ENCODE measurements at regions not wholly inside any gene's neighbourhood (a gene's known extent, or its start where the extent isn't known, plus 50 kb on each side); places are given as distances from the start of the nearest gene placed in this dataset.
"Not testable (repeated sequence)": the region's sequence is repeated elsewhere in the genome, so short reads cannot be mapped to it uniquely, and the experiment has no call there.

- Mint-ChIP-seq H3K9me3 (no peaks in the 10 kb centered on the region), H3K27ac (no peak overlapping the region), H3K27me3 (peaks cover 27% of the 10 kb centered on the region), H3K4me1 (no peaks in the 10 kb centered on the region), H3K4me3 (no peak overlapping the region), H3K36me3 (no peaks in the 10 kb centered on the region)
- Histone ChIP-seq H3K4me1 (ENCODE audit: control insufficient read depth, insufficient read depth, low read length, poor library complexity, severe bottlenecking) (no peaks in the 10 kb centered on the region), H3K27ac (ENCODE audit: insufficient read depth, low read length, poor library complexity, severe bottlenecking) (no peak overlapping the region), H3K4me3 (ENCODE audit: low read depth, low read length) (no peak overlapping the region), H3K9me3 (ENCODE audit: control insufficient read depth in 2 of 2, low read length in 2 of 2) (no peaks in the 10 kb centered on the region), H3K36me3 (ENCODE audit: control insufficient read depth, insufficient read depth, low read length) (no peaks in the 10 kb centered on the region), H3K27me3 (ENCODE audit: control insufficient read depth, insufficient read depth, low read length) (peaks cover 3% of the 10 kb centered on the region)
- DNase-seq, result no peak
- no peak for ATAC-seq (ENCODE audit: low read depth in 2 of 2)
Measured at GRCh38 chr10:3255075-3255474, 82.5 kb upstream of the PITRM1 start.

GRCh38 chr10:3253974-3254373 is 81.4 kb upstream of the PITRM1 start:
- not testable (repeated sequence) for H3K36me3 Mint-ChIP-seq; H3K4me3 Mint-ChIP-seq; DNase-seq; H3K36me3 ChIP-seq (ENCODE audit: control insufficient read depth, insufficient read depth, low read length); H3K4me1 ChIP-seq (ENCODE audit: control insufficient read depth, insufficient read depth, low read length, poor library complexity, severe bottlenecking); H3K27me3 ChIP-seq (ENCODE audit: control insufficient read depth, insufficient read depth, low read length); ATAC-seq (ENCODE audit: low read depth in 2 of 2); H3K9me3 Mint-ChIP-seq; H3K27ac ChIP-seq (ENCODE audit: insufficient read depth, low read length, poor library complexity, severe bottlenecking); H3K4me1 Mint-ChIP-seq; H3K4me3 ChIP-seq (ENCODE audit: low read depth, low read length); H3K27ac Mint-ChIP-seq; H3K9me3 ChIP-seq (ENCODE audit: control insufficient read depth in 2 of 2, low read length in 2 of 2)
- peaks cover 19% of the 10 kb centered on the region for H3K27me3 Mint-ChIP-seq

DNA sequence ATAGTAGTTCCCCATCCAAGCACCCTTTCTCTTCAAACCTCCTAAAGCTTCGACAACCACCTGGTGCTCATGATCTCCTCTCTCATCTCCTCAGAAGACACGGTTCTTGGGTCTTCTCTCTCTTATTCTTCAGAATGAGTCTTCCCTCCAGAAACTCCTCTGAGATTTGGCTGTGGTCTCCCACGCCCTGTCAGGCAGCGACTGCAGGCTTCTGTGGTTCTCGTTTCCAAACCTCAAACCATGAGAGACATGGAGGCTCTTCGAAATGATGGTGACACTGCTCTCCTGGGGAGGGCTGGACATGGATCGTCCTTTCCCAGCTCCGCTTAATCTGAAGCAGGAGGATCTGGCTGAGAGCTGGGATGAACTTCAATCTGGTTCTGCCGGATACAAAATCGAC is 78.6 kb upstream of the PITRM1 start:
- H3K27ac Mint-ChIP-seq, result peak overlapping the region in 1 of 3 donors; percentile 52
- H3K27ac ChIP-seq (ENCODE audit: insufficient read depth, low read length, poor library complexity, severe bottlenecking), result no peak overlapping the region

GRCh38 chr10:3249307-3249889 is 76.8 kb upstream of the PITRM1 start:
- Mint-ChIP-seq H3K27me3 (peaks cover 19% of the 10 kb centered on the region), H3K36me3 (no peaks in the 10 kb centered on the region)
- no peak for ATAC-seq (ENCODE audit: low read depth in 2 of 2)

More for the DNA sequence above, 78.6 kb upstream of the PITRM1 start:
- DNase-seq, result no peak
- Histone ChIP-seq H3K36me3 (ENCODE audit: control insufficient read depth, insufficient read depth, low read length) (no peaks in the 10 kb centered on the region), H3K27me3 (ENCODE audit: control insufficient read depth, insufficient read depth, low read length) (peaks cover 4% of the 10 kb centered on the region), H3K4me3 (ENCODE audit: low read depth, low read length) (no peak overlapping the region), H3K9me3 (ENCODE audit: control insufficient read depth in 2 of 2, low read length in 2 of 2) (no peaks in the 10 kb centered on the region), H3K4me1 (ENCODE audit: control insufficient read depth, insufficient read depth, low read length, poor library complexity, severe bottlenecking) (no peaks in the 10 kb centered on the region)
- Mint-ChIP-seq H3K27me3 (peaks cover 20% of the 10 kb centered on the region), H3K4me1 (no peaks in the 10 kb centered on the region), H3K4me3 (no peak overlapping the region), H3K9me3 (no peaks in the 10 kb centered on the region), H3K36me3 (no peaks in the 10 kb centered on the region)
- ATAC-seq (ENCODE audit: low read depth in 2 of 2), result no peak

GRCh38 chr10:3248526-3249306 is 76.1 kb upstream of the PITRM1 start:
- H3K27ac Mint-ChIP-seq, result peak overlapping the region in 1 of 3 donors; percentile 38
- no peaks in the 10 kb centered on the region for H3K9me3 Mint-ChIP-seq
- no peak for ATAC-seq (ENCODE audit: low read depth in 2 of 2)

More at GRCh38 chr10:3249307-3249889, 76.8 kb upstream of the PITRM1 start:
- Histone ChIP-seq H3K27ac (ENCODE audit: insufficient read depth, low read length, poor library complexity, severe bottlenecking) (no peak overlapping the region), H3K4me1 (ENCODE audit: control insufficient read depth, insufficient read depth, low read length, poor library complexity, severe bottlenecking) (no peaks in the 10 kb centered on the region), H3K27me3 (ENCODE audit: control insufficient read depth, insufficient read depth, low read length) (peaks cover 4% of the 10 kb centered on the region), H3K4me3 (ENCODE audit: low read depth, low read length) (no peak overlapping the region), H3K36me3 (ENCODE audit: control insufficient read depth, insufficient read depth, low read length) (no peaks in the 10 kb centered on the region), H3K9me3 (ENCODE audit: control insufficient read depth in 2 of 2, low read length in 2 of 2) (no peaks in the 10 kb centered on the region)
- DNase-seq, result no peak
- H3K4me3 Mint-ChIP-seq, result no peak overlapping the region
- no peak overlapping the region for H3K27ac Mint-ChIP-seq
- no peaks in the 10 kb centered on the region for H3K4me1 Mint-ChIP-seq
- H3K9me3 Mint-ChIP-seq, result no peaks in the 10 kb centered on the region

GRCh38 chr10:3245395-3245794 is 72.8 kb upstream of the PITRM1 start:
- Mint-ChIP-seq H3K4me3 (no peak overlapping the region), H3K36me3 (no peaks in the 10 kb centered on the region), H3K27me3 (peaks cover 10% of the 10 kb centered on the region), H3K4me1 (peaks cover 0 to 2% (median 0%) of the 10 kb centered on the region in 4 donors), H3K27ac (no peak overlapping the region), H3K9me3 (no peaks in the 10 kb centered on the region)
- Histone ChIP-seq H3K4me3 (ENCODE audit: low read depth, low read length) (no peak overlapping the region), H3K4me1 (ENCODE audit: control insufficient read depth, insufficient read depth, low read length, poor library complexity, severe bottlenecking) (no peaks in the 10 kb centered on the region), H3K27ac (ENCODE audit: insufficient read depth, low read length, poor library complexity, severe bottlenecking) (no peak overlapping the region), H3K27me3 (ENCODE audit: control insufficient read depth, insufficient read depth, low read length) (peaks cover 1% of the 10 kb centered on the region), H3K36me3 (ENCODE audit: control insufficient read depth, insufficient read depth, low read length) (no peaks in the 10 kb centered on the region), H3K9me3 (ENCODE audit: control insufficient read depth in 2 of 2, low read length in 2 of 2) (no peaks in the 10 kb centered on the region)
- DNase-seq (no peak), ATAC-seq (ENCODE audit: low read depth in 2 of 2) (no peak)

More at GRCh38 chr10:3248526-3249306, 76.1 kb upstream of the PITRM1 start:
- no peaks in the 10 kb centered on the region for H3K36me3 ChIP-seq (ENCODE audit: control insufficient read depth, insufficient read depth, low read length)
- no peak for DNase-seq
- no peaks in the 10 kb centered on the region for H3K4me1 ChIP-seq (ENCODE audit: control insufficient read depth, insufficient read depth, low read length, poor library complexity, severe bottlenecking)
- H3K4me3 ChIP-seq (ENCODE audit: low read depth, low read length), result no peak overlapping the region
- Mint-ChIP-seq H3K4me1 (no peaks in the 10 kb centered on the region), H3K4me3 (no peak overlapping the region), H3K36me3 (no peaks in the 10 kb centered on the region), H3K27me3 (peaks cover 19% of the 10 kb centered on the region)
- H3K27me3 ChIP-seq (ENCODE audit: control insufficient read depth, insufficient read depth, low read length), result peaks cover 4% of the 10 kb centered on the region
- no peak overlapping the region for H3K27ac ChIP-seq (ENCODE audit: insufficient read depth, low read length, poor library complexity, severe bottlenecking)
- H3K9me3 ChIP-seq (ENCODE audit: control insufficient read depth in 2 of 2, low read length in 2 of 2), result no peaks in the 10 kb centered on the region

GRCh38 chr10:3241967-3242650 is 69.5 kb upstream of the PITRM1 start:
- no peak for DNase-seq
- no peak overlapping the region for H3K4me3 ChIP-seq (ENCODE audit: low read depth, low read length)
- peaks cover 15% of the 10 kb centered on the region for H3K27me3 Mint-ChIP-seq

More at GRCh38 chr10:3241967-3242650, 69.5 kb upstream of the PITRM1 start:
- Histone ChIP-seq H3K27me3 (ENCODE audit: control insufficient read depth, insufficient read depth, low read length) (no peaks in the 10 kb centered on the region), H3K9me3 (ENCODE audit: control insufficient read depth in 2 of 2, low read length in 2 of 2) (no peaks in the 10 kb centered on the region), H3K4me1 (ENCODE audit: control insufficient read depth, insufficient read depth, low read length, poor library complexity, severe bottlenecking) (no peaks in the 10 kb centered on the region), H3K27ac (ENCODE audit: insufficient read depth, low read length, poor library complexity, severe bottlenecking) (no peak overlapping the region), H3K36me3 (ENCODE audit: control insufficient read depth, insufficient read depth, low read length) (no peaks in the 10 kb centered on the region)
- Mint-ChIP-seq H3K4me1 (peaks cover 0 to 7% (median 3%) of the 10 kb centered on the region in 4 donors), H3K9me3 (no peaks in the 10 kb centered on the region), H3K27ac (no peak overlapping the region), H3K4me3 (no peak overlapping the region), H3K36me3 (no peaks in the 10 kb centered on the region)
- ATAC-seq (ENCODE audit: low read depth in 2 of 2), result no peak
